ENCODE measurements at regions not wholly inside any gene's neighbourhood (a gene's known extent, or its start where the extent isn't known, plus 50 kb on each side); places are given as distances from the start of the nearest gene placed in this dataset.

DNA sequence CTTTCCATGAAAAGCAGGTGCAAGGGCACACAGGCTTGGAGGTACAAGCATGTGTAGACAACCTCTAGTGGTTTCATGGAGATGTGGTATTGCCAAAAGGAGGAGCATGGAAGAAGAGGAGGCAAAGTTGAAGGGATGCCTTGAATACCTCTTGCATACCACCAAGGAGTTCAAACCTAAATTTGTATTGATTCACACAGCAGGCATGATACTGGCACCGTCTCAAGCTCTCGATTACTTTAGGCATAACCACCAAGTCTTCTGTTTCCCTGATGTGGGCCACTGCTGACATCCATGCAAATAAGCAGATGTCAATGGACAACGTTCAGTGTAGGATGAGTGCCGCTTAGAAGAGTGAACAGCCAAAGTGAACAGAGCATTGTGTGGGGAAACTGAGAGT, 87.1 kb downstream of the SCN11A start (continued):
- TF ChIP-seq AKAP8 (CRISPR knock-in tag; IDR thresholded peaks at IDR 0.05), result no peak
- TF ChIP-seq ZNF274 (CRISPR knock-in tag; IDR thresholded peaks at IDR 0.05), result no peak
- TF ChIP-seq MYC (CRISPR knock-in tag; IDR thresholded peaks at IDR 0.05; ENCODE audit: borderline replicate concordance), result no peak
- TF ChIP-seq NR2C2 (CRISPR knock-in tag; IDR thresholded peaks at IDR 0.05; ENCODE audit: borderline replicate concordance), result no peak
- TF ChIP-seq ATF5 (CRISPR knock-in tag; IDR thresholded peaks at IDR 0.05; ENCODE audit: low read depth), result no peak
- TF ChIP-seq NFKBIZ (CRISPR knock-in tag; IDR thresholded peaks at IDR 0.05), result no peak
- TF ChIP-seq HNRNPH1 (optimal IDR thresholded peaks at IDR 0.05; ENCODE audit: low read depth, low read length), result no peak

GRCh38 chr3:38964204-38964603, 87.5 kb downstream of the SCN11A start:
- Histone ChIP-seq H3K4me3 (replicated peaks in 1 of 3; ENCODE audit: insufficient read depth in 1 of 3, low read depth in 2 of 3, low read length in 3 of 3) (no peak overlapping the region), H3K27ac (ENCODE audit: extremely low read length, insufficient read depth, low read length) (no peak overlapping the region), H3K9me3 (ENCODE audit: low read length) (no peaks in the 10 kb centered on the region), H3K79me2 (ENCODE audit: insufficient read depth, low read length) (no peaks in the 10 kb centered on the region), H2AFZ (ENCODE audit: low read length) (no peak overlapping the region), H3K4me2 (ENCODE audit: low read depth, low read length) (no peak overlapping the region), H3K36me3 (replicated peaks in 1 of 2; ENCODE audit: control insufficient read depth in 1 of 2, insufficient read depth in 2 of 2, low read length in 2 of 2) (no peaks in the 10 kb centered on the region), H3K27me3 (ENCODE audit: control insufficient read depth in 1 of 2, insufficient read depth in 2 of 2, low read length in 2 of 2) (peaks cover 0 to 4% of the 10 kb centered on the region in 2 experiments; a peak in 1 of 5 replicates), H3K4me1 (ENCODE audit: insufficient read depth, low read length) (no peaks in the 10 kb centered on the region), H3K9ac (ENCODE audit: insufficient read depth, low read depth, low read length) (no peak overlapping the region), H4K20me1 (ENCODE audit: insufficient read depth, low read length) (no peaks in the 10 kb centered on the region)
- 35% methylated on average over 5 of the region's 5 CpGs for WGBS (ENCODE audit: low lambda C conversion rate)
- no TSS peak for BruUV-seq (replicated peaks)
- FAIRE-seq (no peak), DNase-seq (ENCODE audit: low spot score) (no peak), ATAC-seq (no peak)
- intact Hi-C loops (cut with micrococcal nuclease; ENCODE audit: unreplicated experiment) (no loop called here), in situ Hi-C loops (cut with HindIII; ENCODE audit: extremely low pct_ligation_motif_present, low pct_unique_long_range_greater_than_20kb) (no loop called here)
- ChIA-PET CTCF (ENCODE audit: low intra/inter-chr PET ratio, low total read pairs) (no interaction called here), POLR2A (no interaction called here)
- TF ChIP-seq, protein P1, sequence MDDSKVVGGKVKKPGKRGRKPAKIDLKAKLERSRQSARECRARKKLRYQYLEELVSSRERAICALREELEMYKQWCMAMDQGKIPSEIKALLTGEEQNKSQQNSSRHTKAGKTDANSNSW (CRISPR knock-in tag; IDR thresholded peaks at IDR 0.05; ENCODE audit: borderline replicate concordance), result no peak
- TF ChIP-seq ZBTB2 (CRISPR knock-in tag; IDR thresholded peaks at IDR 0.05; ENCODE audit: low read depth) (no peak), FOXJ3 (CRISPR knock-in tag; IDR thresholded peaks at IDR 0.05; ENCODE audit: borderline replicate concordance) (no peak), HNRNPL (IDR thresholded peaks at IDR 0.05; ENCODE audit: low read depth, low read length) (no peak), TP53 (CRISPR knock-in tag; conservative IDR thresholded peaks at IDR 0.05) (no peak), HNRNPH1 (optimal IDR thresholded peaks at IDR 0.05; ENCODE audit: low read depth, low read length) (no peak), SCMH1 (CRISPR knock-in tag; IDR thresholded peaks at IDR 0.05; ENCODE audit: borderline replicate concordance) (no peak), HNF4A (CRISPR knock-in tag; IDR thresholded peaks at IDR 0.05) (no peak), WIZ (CRISPR knock-in tag; IDR thresholded peaks at IDR 0.05) (no peak), MLLT10 (CRISPR knock-in tag; IDR thresholded peaks at IDR 0.05) (no peak), TBP (CRISPR knock-in tag; IDR thresholded peaks at IDR 0.05) (no peak), FOSL2 (CRISPR knock-in tag; IDR thresholded peaks at IDR 0.05) (no peak), DR1 (CRISPR knock-in tag; IDR thresholded peaks at IDR 0.05) (no peak), TEAD3 (CRISPR knock-in tag; optimal IDR thresholded peaks at IDR 0.05; ENCODE audit: borderline replicate concordance) (no peak), ZNF367 (CRISPR knock-in tag; IDR thresholded peaks at IDR 0.05; ENCODE audit: borderline replicate concordance) (no peak)
- TF ChIP-seq, protein P2, sequence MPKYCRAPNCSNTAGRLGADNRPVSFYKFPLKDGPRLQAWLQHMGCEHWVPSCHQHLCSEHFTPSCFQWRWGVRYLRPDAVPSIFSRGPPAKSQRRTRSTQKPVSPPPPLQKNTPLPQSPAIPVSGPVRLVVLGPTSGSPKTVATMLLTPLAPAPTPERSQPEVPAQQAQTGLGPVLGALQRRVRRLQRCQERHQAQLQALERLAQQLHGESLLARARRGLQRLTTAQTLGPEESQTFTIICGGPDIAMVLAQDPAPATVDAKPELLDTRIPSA (CRISPR knock-in tag; IDR thresholded peaks at IDR 0.05; ENCODE audit: borderline replicate concordance), result no peak
- TF ChIP-seq, protein P3, sequence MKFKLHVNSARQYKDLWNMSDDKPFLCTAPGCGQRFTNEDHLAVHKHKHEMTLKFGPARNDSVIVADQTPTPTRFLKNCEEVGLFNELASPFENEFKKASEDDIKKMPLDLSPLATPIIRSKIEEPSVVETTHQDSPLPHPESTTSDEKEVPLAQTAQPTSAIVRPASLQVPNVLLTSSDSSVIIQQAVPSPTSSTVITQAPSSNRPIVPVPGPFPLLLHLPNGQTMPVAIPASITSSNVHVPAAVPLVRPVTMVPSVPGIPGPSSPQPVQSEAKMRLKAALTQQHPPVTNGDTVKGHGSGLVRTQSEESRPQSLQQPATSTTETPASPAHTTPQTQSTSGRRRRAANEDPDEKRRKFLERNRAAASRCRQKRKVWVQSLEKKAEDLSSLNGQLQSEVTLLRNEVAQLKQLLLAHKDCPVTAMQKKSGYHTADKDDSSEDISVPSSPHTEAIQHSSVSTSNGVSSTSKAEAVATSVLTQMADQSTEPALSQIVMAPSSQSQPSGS (CRISPR knock-in tag; IDR thresholded peaks at IDR 0.05), result no peak
